ENCODE measurements at regions not wholly inside any gene's neighbourhood (a gene's known extent, or its start where the extent isn't known, plus 50 kb on each side); places are given as distances from the start of the nearest gene placed in this dataset.

- TF ChIP-seq JUND (IDR thresholded peaks at IDR 0.05) (no peak), CTCF (IDR thresholded peaks at IDR 0.05; ENCODE audit: low read depth, low read length, missing input control) (no peak), TAF1 (conservative IDR thresholded peaks at IDR 0.05) (no peak), REST (IDR thresholded peaks at IDR 0.05) (no peak), FOXA2 (IDR thresholded peaks at IDR 0.05) (no peak), YY1 (IDR thresholded peaks at IDR 0.05) (no peak), GABPA (IDR thresholded peaks at IDR 0.05 in 1 of 2, conservative IDR thresholded peaks at IDR 0.05 in 1 of 2) (no peak), MAX (IDR thresholded peaks at IDR 0.05) (no peak), RAD21 (IDR thresholded peaks at IDR 0.05) (no peak), RXRA (IDR thresholded peaks at IDR 0.05) (no peak), EGR1 (IDR thresholded peaks at IDR 0.05; ENCODE audit: low read depth in 2 of 2) (no peak), FOXA1 (IDR thresholded peaks at IDR 0.05) (no peak), ATF3 (IDR thresholded peaks at IDR 0.05) (no peak)
These were observed 195.0 kb upstream of the TSHZ2 start for GRCh38 chr20:52777171-52777570.
